Stimulated activated CD4-positive, alpha-beta T cell treated with anti-CD3 and anti-CD28 coated beads, Interleukin-15, amount 100 ng/mL, for 48 hours (primary cell): ENCODE measurements at regions not wholly inside any gene's neighbourhood (a gene's known extent, or its start where the extent isn't known, plus 50 kb on each side); places are given as distances from the start of the nearest gene placed in this dataset.
"Not testable (repeated sequence)": the region's sequence is repeated elsewhere in the genome, so short reads cannot be mapped to it uniquely, and the experiment has no call there.

Source experiments
- DNase-seq, 2 donors: peaks; one replicate each; pipeline ENCODE4 v3.0.0-alpha.2; 2020; ENCODE audit warnings: low read depth in 2 of 2

DNA sequence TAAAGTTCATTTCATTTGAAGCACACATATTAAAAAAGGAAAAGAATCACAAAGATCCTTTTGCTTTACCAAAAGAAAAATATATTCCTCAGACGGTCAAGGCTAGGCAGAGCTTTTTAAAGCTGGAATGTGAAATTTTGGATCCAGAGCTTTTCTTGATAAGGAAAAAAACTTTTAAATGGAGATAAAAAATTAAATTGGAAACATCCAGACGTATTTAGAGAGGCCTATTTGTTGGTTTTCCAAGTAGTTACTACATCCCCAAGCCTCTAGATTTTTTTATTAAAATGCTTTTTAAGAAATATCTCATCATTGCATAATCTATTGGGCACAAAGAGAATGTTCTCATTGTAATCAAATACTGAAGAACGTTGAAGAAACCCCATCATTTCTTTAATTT, 385.7 kb upstream of the CITED2 start:
- no peak for DNase-seq

DNA sequence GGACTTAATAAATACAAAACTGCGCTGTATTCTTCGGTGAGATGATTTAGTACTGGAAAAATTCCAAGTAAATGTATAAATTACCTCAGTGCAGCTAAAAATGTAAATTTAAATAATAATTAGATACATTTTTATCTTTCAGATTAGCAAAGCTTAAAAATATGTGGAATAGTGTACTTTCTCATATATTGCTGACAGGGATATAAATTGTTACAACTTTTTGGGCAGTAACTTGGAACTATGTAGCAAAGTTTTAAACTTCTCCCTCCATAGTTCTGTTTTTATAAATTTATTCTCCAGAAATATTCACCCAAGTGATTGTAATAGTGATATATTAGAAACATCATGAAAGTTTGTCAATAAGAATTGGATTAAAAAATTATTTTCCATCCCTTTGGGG, 384.6 kb upstream of the CITED2 start:
- DNase-seq: no peak

- DNase-seq: no peak
These were observed 383.8 kb upstream of the CITED2 start for GRCh38 chr6:139758209-139758611.

DNA sequence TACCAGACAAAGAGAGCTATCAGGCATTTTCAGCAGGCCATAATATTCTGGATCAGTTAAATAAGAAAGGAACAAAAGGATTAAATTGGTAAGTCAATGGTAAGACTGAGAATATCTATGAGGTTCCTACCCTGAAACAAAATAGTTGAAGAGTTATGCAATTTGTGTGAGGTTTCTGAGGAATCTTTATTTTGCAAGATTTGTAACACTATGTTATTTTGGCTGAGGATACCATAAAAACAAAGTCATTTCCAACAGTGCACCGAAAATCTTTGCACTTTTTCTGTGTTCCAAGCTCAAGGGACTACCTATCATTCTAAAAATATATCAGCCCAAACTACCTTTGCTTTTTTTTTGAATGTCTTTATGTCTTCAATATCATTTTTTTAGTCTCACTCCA, 383.3 kb upstream of the CITED2 start:
- DNase-seq: no peak

DNA sequence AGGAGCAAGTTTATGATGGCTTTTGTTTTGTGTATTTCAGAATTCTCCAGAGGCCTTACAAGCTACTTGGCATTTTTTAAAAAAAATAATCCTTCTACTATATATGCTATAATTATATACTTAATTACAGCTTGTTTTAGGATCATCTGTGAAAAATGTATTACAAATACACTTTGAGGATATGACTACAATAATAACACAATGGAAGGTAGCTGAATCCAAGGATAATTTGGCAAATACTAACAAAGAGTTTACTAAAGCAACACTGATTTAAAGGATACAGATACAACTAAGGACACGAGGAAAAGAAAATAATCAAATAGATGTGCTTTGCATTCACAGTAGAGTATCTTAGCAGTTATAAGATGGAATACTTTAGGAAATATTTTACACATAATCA, 381.9 kb upstream of the CITED2 start:
- DNase-seq: no peak

DNA sequence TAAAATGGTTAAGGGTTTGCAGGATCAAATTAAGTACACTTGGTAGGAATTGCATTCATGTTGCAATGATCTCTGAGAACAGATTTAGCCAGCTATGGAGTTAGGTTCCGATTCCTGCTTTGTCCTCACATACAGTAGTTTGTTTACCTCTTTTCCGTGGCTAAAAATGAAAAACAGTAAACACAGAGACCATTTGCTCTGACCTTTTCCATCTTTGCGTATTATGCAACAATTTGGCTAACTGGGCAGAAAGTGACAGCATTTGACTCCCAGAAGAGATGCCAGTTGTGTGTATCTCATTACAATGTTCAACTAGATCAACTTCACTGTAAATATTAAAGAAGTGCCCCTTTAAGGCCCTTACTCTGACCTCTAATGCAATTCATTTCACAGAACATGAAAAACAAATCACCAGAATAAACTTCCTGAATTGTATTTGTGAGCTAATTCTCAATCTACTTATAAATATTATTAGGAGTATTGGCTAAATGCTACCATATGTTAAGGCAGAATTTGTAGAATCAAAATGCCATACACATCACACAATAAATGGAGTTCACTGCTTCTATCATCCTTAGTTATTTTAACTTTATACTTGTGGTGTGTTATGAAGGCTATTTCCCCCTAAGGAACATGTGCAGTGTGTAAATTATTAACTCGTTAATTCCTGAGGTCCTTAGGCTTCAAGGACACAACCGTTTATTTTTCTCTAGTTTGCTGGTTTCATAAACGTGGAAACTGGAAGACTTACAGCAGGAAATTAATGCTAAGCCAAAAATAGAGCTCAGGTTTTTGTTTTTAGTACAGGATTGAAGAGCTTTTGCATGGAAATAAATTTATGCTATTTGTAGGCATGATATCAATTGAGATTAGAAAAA, 380.7 kb upstream of the CITED2 start:
- DNase-seq: no peak

DNA sequence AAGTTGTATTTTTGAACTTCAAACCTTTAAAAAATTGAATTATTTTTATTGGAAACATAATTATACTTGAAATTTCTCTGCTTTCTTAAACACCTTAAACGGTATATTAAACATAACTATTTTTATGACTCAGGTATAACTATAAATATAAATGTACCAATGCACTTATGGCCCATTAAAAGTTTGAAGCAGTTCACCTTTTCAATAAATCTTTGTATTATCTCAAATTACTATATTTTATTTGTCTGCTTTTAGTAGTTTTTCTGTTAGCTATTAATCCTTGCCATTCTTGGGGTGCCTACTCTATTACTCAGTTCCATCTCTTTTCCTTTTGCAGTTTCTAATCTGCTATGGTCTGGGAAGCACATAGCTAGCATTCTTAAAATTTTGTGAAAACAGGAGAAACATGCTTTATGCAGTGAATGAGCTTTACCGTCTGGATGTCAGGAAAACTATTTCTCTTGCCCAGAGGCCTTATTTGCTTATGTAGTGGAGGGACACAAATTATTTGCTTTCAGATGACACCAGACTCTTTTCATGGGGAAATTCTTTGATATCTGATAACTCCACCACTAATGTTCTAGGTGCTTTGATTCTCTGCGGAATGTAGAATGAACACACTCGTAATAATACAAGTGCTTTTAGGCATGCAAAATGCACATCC, 378.9 kb upstream of the CITED2 start:
- DNase-seq: no peak

DNA sequence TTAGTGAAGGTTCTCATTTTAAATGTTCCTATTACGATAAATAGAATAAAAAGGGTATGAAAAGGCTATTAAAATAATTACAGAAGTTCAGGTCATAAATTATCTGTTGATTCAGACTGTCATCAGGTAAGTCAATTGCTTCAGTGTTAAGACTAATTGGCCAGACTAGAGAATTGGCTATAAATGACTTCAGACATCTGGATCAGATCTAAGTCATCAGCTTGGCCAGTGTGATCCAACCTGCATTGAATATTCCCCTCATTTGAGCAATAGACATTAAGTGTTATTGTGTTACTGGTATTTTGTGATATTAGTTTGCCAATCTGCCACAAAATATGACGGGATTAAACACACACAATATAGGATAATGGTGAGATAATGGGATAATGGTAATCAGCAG, 377.6 kb upstream of the CITED2 start:
- no peak for DNase-seq

GRCh38 chr6:139751179-139751578, 376.7 kb upstream of the CITED2 start:
- DNase-seq: no peak

- DNase-seq: no peak
These were observed 374.1 kb upstream of the CITED2 start for GRCh38 chr6:139748353-139749146.

DNA sequence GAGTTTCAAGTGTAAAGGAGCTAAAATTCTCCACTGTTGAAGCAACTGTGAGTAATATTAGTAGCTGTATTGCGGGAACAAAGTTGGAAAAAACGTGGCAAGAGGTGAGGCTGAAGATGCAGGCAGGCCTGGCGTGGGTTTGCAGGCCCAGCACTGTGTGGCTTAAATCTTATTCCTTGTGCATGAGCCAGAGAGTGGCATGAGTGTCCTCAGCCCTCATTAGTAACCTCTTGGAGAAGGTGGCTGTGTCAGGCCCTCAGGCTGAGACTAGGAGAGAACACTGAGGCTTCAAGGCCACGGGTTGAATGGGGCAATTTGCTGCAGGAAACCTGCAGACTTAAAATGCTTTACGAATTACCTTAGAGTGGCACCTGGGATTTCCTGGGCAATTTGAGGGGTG, 372.7 kb upstream of the CITED2 start:
- no peak for DNase-seq

DNA sequence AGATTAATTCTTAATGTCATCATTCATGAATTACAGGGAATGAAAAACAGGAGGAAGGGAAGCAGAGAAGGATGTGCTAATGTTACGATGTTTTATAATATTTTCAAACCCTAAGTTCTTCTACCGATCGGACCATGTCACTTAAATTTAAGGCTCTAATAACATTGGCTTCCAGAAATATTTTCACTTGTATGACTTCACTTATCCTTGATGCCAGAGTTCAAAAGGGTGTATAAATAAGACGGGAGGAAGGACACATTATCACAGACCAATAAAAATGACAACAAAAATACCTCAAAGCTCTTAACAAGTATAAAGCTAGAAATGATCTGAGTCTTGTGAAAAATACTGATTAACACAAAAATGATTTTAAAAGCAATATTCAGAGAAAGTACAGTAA, 370.4 kb upstream of the CITED2 start:
- no peak for DNase-seq

DNA sequence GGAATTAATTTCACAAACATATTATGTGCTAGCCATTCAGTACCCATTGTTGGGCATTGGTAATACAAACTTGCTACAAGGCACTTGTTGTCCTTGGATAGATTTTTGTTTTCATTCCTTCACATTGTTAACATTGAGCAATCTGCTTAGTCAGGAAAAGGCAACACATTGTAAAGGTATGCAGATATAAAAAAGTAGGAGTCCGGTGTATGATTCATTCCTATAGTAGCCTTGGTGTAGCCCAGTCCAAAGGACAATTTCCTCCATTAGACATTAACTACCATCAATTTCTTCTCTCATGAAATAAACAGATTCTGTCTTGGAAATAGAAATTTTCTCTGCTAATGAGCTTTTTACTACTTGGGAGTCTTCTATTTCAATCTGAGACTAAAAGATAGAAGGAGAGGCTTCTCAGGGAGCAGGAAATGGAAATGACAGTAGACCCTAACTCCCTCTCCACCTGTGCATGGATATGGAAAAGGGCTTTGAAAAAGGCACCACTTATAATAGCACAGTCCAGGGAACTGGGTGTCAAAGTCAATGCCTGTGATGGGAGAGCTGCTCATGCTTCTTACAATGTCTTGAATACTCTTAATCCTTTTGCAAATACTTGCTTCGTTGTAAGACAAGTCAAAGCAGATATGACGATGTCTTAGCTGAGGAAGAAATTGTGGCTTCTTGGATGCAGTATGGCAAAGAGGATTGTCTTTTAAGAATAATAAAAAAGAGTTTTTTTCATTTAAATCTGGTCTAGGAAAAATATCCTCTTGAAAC, 369.4 kb upstream of the CITED2 start:
- no peak for DNase-seq

- no peak for DNase-seq
These were observed 368.2 kb upstream of the CITED2 start for GRCh38 chr6:139742671-139743070.

DNA sequence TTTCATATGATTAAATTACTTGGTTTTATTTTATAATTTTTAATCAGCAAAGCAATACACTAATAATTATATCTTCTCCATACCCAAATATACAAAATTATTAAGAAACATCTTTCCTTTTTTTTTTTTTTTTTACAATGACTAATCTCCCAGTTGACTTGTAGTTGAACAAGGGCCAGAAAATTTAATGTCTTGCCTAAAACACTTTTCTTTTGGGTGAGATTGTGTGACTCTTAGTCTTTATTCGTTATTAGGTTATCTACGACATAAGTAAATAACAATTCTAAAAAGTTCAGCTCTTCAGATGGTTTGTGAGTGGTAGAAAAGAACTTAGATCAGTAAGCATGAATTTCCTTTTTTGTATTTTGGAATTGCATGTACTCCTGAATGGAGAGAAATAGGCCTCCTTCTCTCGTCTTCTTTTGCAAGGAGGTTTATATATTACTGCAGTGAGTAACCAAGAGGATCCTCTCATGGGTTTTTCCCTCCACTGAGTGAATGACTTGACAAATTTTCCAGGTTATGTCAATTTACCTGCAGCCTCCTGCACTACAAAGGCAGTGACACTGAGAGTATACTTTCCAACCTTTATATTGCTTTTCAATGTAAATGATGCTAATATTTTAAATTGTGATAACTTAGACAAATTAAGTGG, 364.5 kb upstream of the CITED2 start:
- DNase-seq: no peak

DNA sequence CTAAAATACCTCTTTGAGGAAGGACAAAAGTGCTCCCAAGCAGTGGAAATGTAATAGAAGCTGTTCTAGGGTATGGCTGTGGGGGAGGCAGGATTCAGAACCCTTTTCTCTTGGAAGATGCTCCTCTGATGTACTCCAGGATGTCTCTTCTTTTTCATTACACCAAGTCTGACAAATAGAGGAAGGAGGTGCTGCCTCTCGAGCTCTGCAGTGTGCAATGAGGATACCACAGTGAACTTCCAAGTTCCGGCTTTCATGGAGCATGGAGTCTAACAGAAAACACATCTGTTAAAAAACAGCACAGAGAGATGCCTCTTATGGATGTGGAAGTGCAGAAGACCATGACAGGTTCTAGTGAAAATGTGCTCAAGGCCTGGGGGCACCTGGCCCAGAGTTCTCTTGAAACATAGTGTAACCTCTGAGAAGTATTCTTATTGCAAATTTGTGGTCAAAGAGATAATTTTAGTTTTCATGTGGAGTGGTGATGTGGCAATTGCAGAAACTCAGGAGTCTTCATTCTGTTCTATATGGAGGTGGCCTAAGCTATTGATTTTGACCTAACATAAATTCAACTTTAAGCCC, 362.0 kb upstream of the CITED2 start:
- DNase-seq: no peak

- DNase-seq: no peak
These were observed 358.0 kb upstream of the CITED2 start for GRCh38 chr6:139732451-139732850.

DNA sequence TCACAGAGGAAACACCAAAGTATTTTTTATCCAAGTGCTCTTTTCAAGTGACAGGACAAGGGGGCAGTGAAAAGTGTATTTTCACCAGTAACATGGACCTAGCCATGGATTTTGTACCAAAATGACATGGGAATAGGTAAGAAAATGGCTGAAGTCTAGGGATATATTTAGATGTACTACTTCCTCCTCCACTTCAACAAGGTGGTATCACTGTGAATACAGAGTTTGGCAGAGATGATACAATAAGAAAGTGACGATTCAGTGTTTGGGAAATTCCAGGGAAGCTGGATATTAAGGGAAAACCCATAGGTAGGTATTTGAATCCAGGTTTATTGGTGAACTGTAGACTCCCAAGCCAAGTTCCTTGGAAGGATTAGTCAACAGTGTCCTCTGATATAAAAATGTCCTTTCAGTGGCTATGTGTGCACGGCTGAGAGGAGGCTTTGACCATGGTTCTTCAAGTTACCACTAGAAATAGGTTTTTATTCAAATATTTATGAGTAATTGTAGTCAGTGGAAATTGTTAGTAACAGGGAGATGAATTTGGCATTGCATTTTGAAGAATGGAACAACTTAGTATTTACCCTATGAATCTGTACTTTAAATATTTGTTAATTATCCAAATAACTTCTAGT, 356.0 kb upstream of the CITED2 start:
- no peak for DNase-seq

DNA sequence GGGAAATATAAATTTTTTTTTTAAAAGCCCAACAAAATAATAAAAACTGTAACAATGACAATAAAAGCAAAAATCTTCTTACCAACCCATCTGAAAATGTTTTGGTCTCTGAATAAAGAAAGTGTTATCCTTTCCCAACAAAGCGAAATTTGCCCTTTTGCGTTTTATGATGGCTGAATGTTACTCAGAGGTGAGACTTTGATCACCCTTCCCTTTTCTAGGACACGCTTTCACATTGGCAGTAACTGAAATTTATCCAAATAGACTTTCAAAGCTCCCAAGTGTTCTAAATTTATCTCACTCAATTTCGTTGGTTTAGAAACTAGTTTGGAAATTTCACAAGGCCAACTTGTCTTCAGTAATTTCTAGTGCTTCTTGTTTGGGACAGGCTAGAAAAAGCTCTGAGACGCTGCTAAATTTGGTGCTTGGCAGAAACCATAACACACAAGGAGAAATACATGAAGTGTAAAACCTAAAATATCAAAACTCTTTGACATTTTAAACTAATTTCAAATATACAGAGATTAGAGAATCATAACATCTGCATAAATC, 354.5 kb upstream of the CITED2 start:
- no peak for DNase-seq

GRCh38 chr6:139726272-139726671, 351.8 kb upstream of the CITED2 start:
- DNase-seq: not testable (repeated sequence)
